ENCODE measurements at regions not wholly inside any gene's neighbourhood (a gene's known extent, or its start where the extent isn't known, plus 50 kb on each side); places are given as distances from the start of the nearest gene placed in this dataset.

- no peak for DNase-seq (ENCODE audit: low read depth)
These were observed 434.4 kb downstream of the HRH4 start for GRCh38 chr18:24894880-24895279.

- DNase-seq (ENCODE audit: low read depth), result no peak
These were observed 437.0 kb downstream of the HRH4 start for GRCh38 chr18:24897461-24897860.

GRCh38 chr18:24910221-24910620 lies 441.7 kb downstream of the ZNF521 start:
- DNase-seq (ENCODE audit: low read depth), result no peak

- DNase-seq (ENCODE audit: low read depth), result no peak
These were observed 438.3 kb downstream of the ZNF521 start for GRCh38 chr18:24913507-24914170.

- DNase-seq (ENCODE audit: low read depth), result no peak
These were observed 437.8 kb downstream of the ZNF521 start for GRCh38 chr18:24914171-24914525.

- no peak for DNase-seq (ENCODE audit: low read depth)
These were observed 437.3 kb downstream of the ZNF521 start for GRCh38 chr18:24914685-24915084.

- DNase-seq (ENCODE audit: low read depth), result no peak
These were observed 436.4 kb downstream of the ZNF521 start for GRCh38 chr18:24915547-24915946.

- no peak for DNase-seq (ENCODE audit: low read depth)
These were observed 434.2 kb downstream of the ZNF521 start for GRCh38 chr18:24917767-24918166.

- no peak for DNase-seq (ENCODE audit: low read depth)
These were observed 433.7 kb downstream of the ZNF521 start for GRCh38 chr18:24918257-24918656.

- no peak for DNase-seq (ENCODE audit: low read depth)
These were observed 432.7 kb downstream of the ZNF521 start for GRCh38 chr18:24919181-24919797.

GRCh38 chr18:24922491-24922890 lies 429.5 kb downstream of the ZNF521 start:
- DNase-seq (ENCODE audit: low read depth), result no peak

- DNase-seq (ENCODE audit: low read depth), result no peak
These were observed 428.8 kb downstream of the ZNF521 start for GRCh38 chr18:24923138-24923537.

- no peak for DNase-seq (ENCODE audit: low read depth)
These were observed 427.8 kb downstream of the ZNF521 start for GRCh38 chr18:24924066-24924716.

GRCh38 chr18:24926649-24927048 lies 425.3 kb downstream of the ZNF521 start:
- no peak for DNase-seq (ENCODE audit: low read depth)

GRCh38 chr18:24928301-24928878 lies 423.6 kb downstream of the ZNF521 start:
- DNase-seq (ENCODE audit: low read depth), result no peak

GRCh38 chr18:24930478-24930877 lies 421.5 kb downstream of the ZNF521 start:
- no peak for DNase-seq (ENCODE audit: low read depth)

- no peak for DNase-seq (ENCODE audit: low read depth)
These were observed 421.0 kb downstream of the ZNF521 start for GRCh38 chr18:24930971-24931370.

- DNase-seq (ENCODE audit: low read depth), result no peak
These were observed 418.6 kb downstream of the ZNF521 start for GRCh38 chr18:24933345-24933744.

- DNase-seq (ENCODE audit: low read depth), result no peak
These were observed 417.6 kb downstream of the ZNF521 start for GRCh38 chr18:24934258-24934932.

GRCh38 chr18:24935008-24935407 lies 417.0 kb downstream of the ZNF521 start:
- no peak for DNase-seq (ENCODE audit: low read depth)

GRCh38 chr18:24935896-24936295 lies 416.1 kb downstream of the ZNF521 start:
- DNase-seq (ENCODE audit: low read depth), result no peak

- no peak for DNase-seq (ENCODE audit: low read depth)
These were observed 415.3 kb downstream of the ZNF521 start for GRCh38 chr18:24936691-24937090.
